ENCODE measurements at regions not wholly inside any gene's neighbourhood (a gene's known extent, or its start where the extent isn't known, plus 50 kb on each side); places are given as distances from the start of the nearest gene placed in this dataset.

DNA sequence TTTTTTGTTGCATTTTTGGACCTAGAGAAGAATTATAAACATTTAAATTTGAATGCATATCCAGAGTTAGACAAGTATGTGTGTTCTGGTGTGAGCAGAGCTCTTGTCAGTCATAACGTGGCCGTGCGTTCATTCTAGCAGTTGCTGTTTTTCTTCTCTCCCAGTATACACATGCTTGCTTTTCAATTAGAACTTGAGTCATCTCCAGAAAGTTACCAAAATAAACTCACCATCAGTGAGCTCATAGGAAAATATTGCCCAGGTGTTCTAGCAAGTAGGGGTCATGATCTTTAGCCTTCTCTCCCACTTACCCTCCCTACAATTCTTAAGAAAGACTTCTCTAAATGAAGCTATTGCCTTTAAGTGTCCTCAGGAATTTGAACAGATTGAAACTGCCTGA lies 247.5 kb upstream of the TUT7 start:
- TF ChIP-seq, protein P1, sequence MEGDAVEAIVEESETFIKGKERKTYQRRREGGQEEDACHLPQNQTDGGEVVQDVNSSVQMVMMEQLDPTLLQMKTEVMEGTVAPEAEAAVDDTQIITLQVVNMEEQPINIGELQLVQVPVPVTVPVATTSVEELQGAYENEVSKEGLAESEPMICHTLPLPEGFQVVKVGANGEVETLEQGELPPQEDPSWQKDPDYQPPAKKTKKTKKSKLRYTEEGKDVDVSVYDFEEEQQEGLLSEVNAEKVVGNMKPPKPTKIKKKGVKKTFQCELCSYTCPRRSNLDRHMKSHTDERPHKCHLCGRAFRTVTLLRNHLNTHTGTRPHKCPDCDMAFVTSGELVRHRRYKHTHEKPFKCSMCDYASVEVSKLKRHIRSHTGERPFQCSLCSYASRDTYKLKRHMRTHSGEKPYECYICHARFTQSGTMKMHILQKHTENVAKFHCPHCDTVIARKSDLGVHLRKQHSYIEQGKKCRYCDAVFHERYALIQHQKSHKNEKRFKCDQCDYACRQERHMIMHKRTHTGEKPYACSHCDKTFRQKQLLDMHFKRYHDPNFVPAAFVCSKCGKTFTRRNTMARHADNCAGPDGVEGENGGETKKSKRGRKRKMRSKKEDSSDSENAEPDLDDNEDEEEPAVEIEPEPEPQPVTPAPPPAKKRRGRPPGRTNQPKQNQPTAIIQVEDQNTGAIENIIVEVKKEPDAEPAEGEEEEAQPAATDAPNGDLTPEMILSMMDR (conservative IDR thresholded peaks at IDR 0.05 in 1 of 2, IDR thresholded peaks at IDR 0.05 in 1 of 2; ENCODE audit: low read depth in 1 of 2, low read length in 2 of 2) = no peak
- TF ChIP-seq EZH2 (IDR thresholded peaks at IDR 0.05; ENCODE audit: low read length, missing control alignments) = no peak

Data from fibroblast of lung (primary cell).